ENCODE measurements at regions not wholly inside any gene's neighbourhood (a gene's known extent, or its start where the extent isn't known, plus 50 kb on each side); places are given as distances from the start of the nearest gene placed in this dataset.
"Not testable (repeated sequence)": the region's sequence is repeated elsewhere in the genome, so short reads cannot be mapped to it uniquely, and the experiment has no call there.

DNA sequence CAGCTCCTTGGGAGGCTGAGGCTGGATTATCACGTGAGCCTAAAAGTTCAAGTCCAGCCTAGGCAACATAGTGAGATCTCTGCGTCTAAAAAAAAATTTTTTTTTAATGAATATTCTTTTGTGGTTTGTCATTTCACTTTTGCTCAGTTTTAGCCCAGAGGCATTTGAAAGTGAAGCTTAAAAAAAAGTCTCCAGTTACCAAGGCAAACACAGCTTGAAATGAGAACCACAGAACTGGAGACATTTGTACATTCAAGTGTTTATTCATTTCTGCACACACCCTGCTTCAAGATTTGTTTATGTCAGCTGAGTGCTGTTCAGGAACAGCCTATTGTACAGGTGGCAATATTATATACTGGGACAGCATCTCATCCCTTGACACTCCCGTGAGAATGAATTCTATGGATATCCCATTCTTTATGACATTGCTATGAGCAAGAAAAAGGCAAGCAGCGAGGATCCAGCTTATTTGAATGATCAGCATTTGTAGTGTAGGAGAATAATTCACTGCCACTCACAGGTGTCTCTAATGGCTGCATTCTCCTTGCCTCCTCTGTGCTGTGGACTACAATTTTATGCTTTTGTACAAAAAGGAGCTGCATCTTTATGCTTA, 444.8 kb upstream of the GRM7 start:
- H3K4me3 ChIP-seq = no peak overlapping the region
- TF ChIP-seq POLR2AphosphoS5 (IDR thresholded peaks at IDR 0.05) = no peak
- no peak for TF ChIP-seq CTCF (IDR thresholded peaks at IDR 0.05)
- TF ChIP-seq POLR2A (IDR thresholded peaks at IDR 0.05) = no peak
- no peak for TF ChIP-seq EP300 (IDR thresholded peaks at IDR 0.05)
- H3K4me1 ChIP-seq = no peaks in the 10 kb centered on the region
- intact Hi-C loops (cut with DNase I; ENCODE audit: low total_unique reads) = no loop called here
- WGBS, 5 donors = 64 to 76% (median 69%) methylated on average over 4 of the region's 4 CpGs
- no peaks in the 10 kb centered on the region for H3K9me3 ChIP-seq
- DNase-seq = no peak
- H3K27ac ChIP-seq = no peak overlapping the region
- no peaks in the 10 kb centered on the region for H3K27me3 ChIP-seq
- H3K36me3 ChIP-seq = no peaks in the 10 kb centered on the region

DNA sequence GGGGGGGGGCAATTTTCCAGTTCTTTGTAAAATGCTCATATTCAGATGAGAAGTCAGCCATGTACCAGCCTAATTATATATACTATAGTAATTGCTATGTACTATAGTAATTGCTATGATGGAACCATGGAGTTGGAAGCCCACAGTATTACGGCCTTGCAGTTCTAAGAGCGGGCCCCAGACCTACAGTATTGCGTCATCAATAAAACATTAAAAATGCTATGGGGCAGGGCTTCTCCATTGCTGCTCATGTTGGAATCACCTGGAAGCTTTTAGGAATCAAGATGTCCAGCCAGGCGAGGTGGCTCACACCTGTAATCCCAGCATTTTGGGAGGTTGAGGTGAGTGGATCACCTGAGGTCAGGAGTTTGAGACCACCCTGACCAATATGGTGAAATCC, 443.7 kb upstream of the GRM7 start:
- no peak for TF ChIP-seq EP300 (IDR thresholded peaks at IDR 0.05)
- Histone ChIP-seq H3K36me3 (no peaks in the 10 kb centered on the region), H3K4me1 (no peaks in the 10 kb centered on the region), H3K9me3 (no peaks in the 10 kb centered on the region), H3K4me3 (no peak overlapping the region), H3K27ac (no peak overlapping the region), H3K27me3 (no peaks in the 10 kb centered on the region)
- 68 to 90% (median 70%) methylated on average over 4 of the region's 4 CpGs for WGBS, 5 donors
- no peak for DNase-seq
- intact Hi-C loops (cut with DNase I; ENCODE audit: low total_unique reads) = no loop called here

DNA sequence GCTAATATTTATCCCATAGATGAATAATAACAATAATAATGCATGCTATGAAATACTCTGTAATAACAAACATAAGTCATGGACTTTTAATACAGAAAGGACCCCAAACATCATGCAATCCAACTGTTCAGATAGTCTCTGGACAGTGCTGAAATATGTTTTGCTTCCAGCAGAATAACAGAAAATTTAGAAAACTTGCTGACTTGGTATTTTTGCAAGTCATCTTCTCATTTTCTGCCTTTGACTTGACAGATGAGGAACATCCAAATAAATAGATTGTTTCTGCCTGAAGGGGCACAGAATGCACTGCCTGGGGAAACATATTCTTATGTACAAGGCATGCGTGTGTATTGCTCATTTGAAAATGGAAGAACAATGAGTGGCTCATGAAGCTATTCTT, 442.4 kb upstream of the GRM7 start:
- no peaks in the 10 kb centered on the region for H3K36me3 ChIP-seq
- DNase-seq = no peak
- TF ChIP-seq EP300 (IDR thresholded peaks at IDR 0.05) (no peak), POLR2A (IDR thresholded peaks at IDR 0.05) (no peak), CTCF (IDR thresholded peaks at IDR 0.05) (no peak), POLR2AphosphoS5 (IDR thresholded peaks at IDR 0.05) (no peak)
- H3K27me3 ChIP-seq = no peaks in the 10 kb centered on the region
- H3K27ac ChIP-seq = no peak overlapping the region
- intact Hi-C loops (cut with DNase I; ENCODE audit: low total_unique reads) = no loop called here
- H3K4me3 ChIP-seq = no peak overlapping the region
- peaks cover 0 to 1% (median under 1%) of the 10 kb centered on the region in 4 donors for H3K9me3 ChIP-seq
- WGBS, 5 donors = 94 to 97% (median 97%) methylated on average over 1 of the region's 1 CpG
- H3K4me1 ChIP-seq = no peaks in the 10 kb centered on the region

DNA sequence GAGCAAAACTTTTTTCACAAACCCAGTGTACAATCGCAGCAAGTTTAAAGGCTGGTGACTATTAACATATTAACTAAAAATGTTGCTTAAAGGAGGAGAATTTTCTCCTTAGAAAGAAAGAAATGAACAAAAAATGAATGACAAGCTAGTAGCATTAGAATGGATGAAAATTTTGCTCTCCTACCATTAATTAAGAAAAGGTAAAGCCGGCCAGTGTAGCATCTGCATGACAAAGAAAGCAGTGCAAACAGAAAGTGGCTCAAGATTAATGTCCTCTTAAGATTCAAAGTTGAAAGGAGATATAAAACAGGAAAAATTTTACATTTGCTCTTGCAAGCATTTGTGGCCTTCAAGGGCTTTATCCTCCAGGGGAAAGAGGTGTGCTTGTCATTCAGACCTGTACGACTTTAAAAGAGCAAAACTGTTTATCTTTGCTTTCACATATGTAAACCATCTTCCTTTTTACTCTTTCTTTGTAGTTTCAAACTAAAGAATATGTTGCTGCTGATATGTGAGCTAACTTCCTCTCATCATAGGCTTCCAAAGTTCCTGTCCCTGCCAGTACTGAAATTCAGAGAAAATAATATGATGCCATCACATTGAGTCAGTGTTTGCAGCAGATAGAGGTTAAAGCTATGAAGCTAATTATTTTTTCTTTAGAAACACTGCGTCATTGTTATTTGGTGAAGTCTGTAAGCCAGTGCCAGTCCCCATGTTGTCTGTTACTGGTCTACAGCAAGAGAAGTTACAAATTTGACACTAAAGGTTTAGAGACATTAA, 439.1 kb upstream of the GRM7 start:
- Histone ChIP-seq H3K4me3 (no peak overlapping the region), H3K4me1 (no peaks in the 10 kb centered on the region), H3K27me3 (no peaks in the 10 kb centered on the region), H3K36me3 (no peaks in the 10 kb centered on the region), H3K27ac (no peak overlapping the region), H3K9me3 (peaks cover 3 to 30% (median 29%) of the 10 kb centered on the region in 4 donors)
- intact Hi-C loops (cut with DNase I; ENCODE audit: low total_unique reads) = no loop called here
- 45 to 55% (median 51%) methylated on average over 4 of the region's 4 CpGs for WGBS, 5 donors
- no peak for DNase-seq
- no peak for TF ChIP-seq CTCF (IDR thresholded peaks at IDR 0.05)

DNA sequence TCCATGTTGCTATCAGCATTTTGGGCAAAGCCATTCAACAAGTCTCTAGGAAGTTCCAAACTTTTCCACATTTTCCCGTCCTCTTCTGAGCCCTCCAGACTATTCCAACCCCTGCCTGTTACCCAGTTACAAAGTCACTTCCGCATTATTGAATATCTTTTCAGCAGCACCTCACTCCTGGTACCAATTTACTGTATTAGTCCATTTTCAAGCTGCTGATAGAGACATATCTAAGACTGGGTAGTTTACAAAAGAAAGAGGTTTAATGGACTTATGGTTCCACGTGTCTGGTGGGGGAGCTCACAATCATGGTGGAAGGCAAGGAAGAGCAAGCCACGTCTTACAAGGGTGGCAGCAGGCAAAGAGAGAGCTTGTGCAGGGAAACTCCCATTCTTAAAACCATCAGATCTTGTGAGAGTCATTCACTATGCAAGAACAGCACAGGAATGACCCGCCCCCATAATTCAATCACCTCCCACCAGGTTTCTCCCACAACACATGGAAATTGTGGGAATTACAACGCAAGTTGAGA, 435.6 kb upstream of the GRM7 start:
- TF ChIP-seq POLR2A (IDR thresholded peaks at IDR 0.05) = no peak
- TF ChIP-seq CTCF (IDR thresholded peaks at IDR 0.05) = no peak
- TF ChIP-seq POLR2AphosphoS5 (IDR thresholded peaks at IDR 0.05) = no peak
- no peak for TF ChIP-seq EP300 (IDR thresholded peaks at IDR 0.05)
- H3K36me3 ChIP-seq = no peaks in the 10 kb centered on the region
- H3K4me3 ChIP-seq = no peak overlapping the region
- no peak for DNase-seq
- H3K27me3 ChIP-seq = no peaks in the 10 kb centered on the region
- intact Hi-C loops (cut with DNase I; ENCODE audit: low total_unique reads) = no loop called here
- WGBS, 5 donors = 79 to 89% (median 86%) methylated on average over 6 of the region's 6 CpGs
- H3K4me1 ChIP-seq = no peaks in the 10 kb centered on the region
- peaks cover 3 to 34% (median 30%) of the 10 kb centered on the region in 4 donors for H3K9me3 ChIP-seq
- H3K27ac ChIP-seq = no peak overlapping the region

GRCh38 chr3:6428276-6428675, 432.6 kb upstream of the GRM7 start:
- intact Hi-C loops (cut with DNase I; ENCODE audit: low total_unique reads); H3K36me3 ChIP-seq; H3K27me3 ChIP-seq; H3K4me1 ChIP-seq; DNase-seq; H3K4me3 ChIP-seq; H3K27ac ChIP-seq: not testable (repeated sequence)
- peaks cover 3 to 34% (median 30%) of the 10 kb centered on the region in 4 donors for H3K9me3 ChIP-seq
- WGBS, 5 donors = 90 to 98% (median 95%) methylated on average over 2 of the region's 2 CpGs

Measured in stomach (tissue), 8 donors.